Hepatocyte (in vitro differentiated cells): ENCODE measurements at regions not wholly inside any gene's neighbourhood (a gene's known extent, or its start where the extent isn't known, plus 50 kb on each side); places are given as distances from the start of the nearest gene placed in this dataset.
"Not testable (repeated sequence)": the region's sequence is repeated elsewhere in the genome, so short reads cannot be mapped to it uniquely, and the experiment has no call there.

Experiments
- DNase-seq: peaks from one replicate; pipeline ENCODE4 v3.0.0-alpha.2; 2016; ENCODE audit warnings: low spot score
- H2AFZ ChIP-seq: fragments of 200-600 bp; sonication (generic); 2 replicates; pipeline ENCODE4 v1.6.0; 2016; ENCODE audit warnings: antibody characterized with exemption, mild to moderate bottlenecking
- H3K27ac ChIP-seq: fragments of 200-600 bp; sonication (generic); 2 replicates; pipeline ENCODE4 v1.5.1; 2016; ENCODE audit warnings: mild to moderate bottlenecking
- H3K27me3 ChIP-seq: fragments of 200-600 bp; sonication (generic); 2 replicates; pipeline ENCODE4 v1.6.1; 2016
- H3K36me3 ChIP-seq: fragments of 200-600 bp; sonication (generic); replicated peaks from 2 replicates; pipeline ENCODE4 v1.5.1; 2016; ENCODE audit warnings: low read depth; ENCODE audit not compliant: insufficient read depth
- H3K4me1 ChIP-seq: fragments of 200-600 bp; sonication (generic); 2 replicates; pipeline ENCODE4 v1.5.1; 2016; ENCODE audit warnings: mild to moderate bottlenecking, moderate library complexity; ENCODE audit not compliant: insufficient read depth
- H3K4me2 ChIP-seq: fragments of 200-600 bp; sonication (generic); 2 replicates; pipeline ENCODE4 v1.6.0; 2016
- H3K4me3 ChIP-seq: fragments of 200-600 bp; sonication (generic); 2 replicates; pipeline ENCODE4 v1.5.1; 2016; ENCODE audit warnings: mild to moderate bottlenecking
- H3K79me2 ChIP-seq: fragments of 200-600 bp; sonication (generic); 2 replicates; pipeline ENCODE4 v1.6.0; 2017; ENCODE audit warnings: mild to moderate bottlenecking
- H3K9me2 ChIP-seq: fragments of 200-600 bp; sonication (generic); replicated peaks from 2 replicates; pipeline ENCODE4 v1.6.0; 2017; ENCODE audit warnings: mild to moderate bottlenecking; ENCODE audit not compliant: insufficient read depth
- H3K9me3 ChIP-seq: fragments of 200-600 bp; sonication (generic); 2 replicates; pipeline ENCODE4 v1.5.1; 2016; ENCODE audit warnings: low read depth, mild to moderate bottlenecking
- H4K20me1 ChIP-seq: fragments of 200-600 bp; sonication (generic); 2 replicates; pipeline ENCODE4 v1.6.0; 2016; ENCODE audit warnings: mild to moderate bottlenecking; ENCODE audit not compliant: insufficient read depth, poor library complexity, severe bottlenecking
- EZH2 ChIP-seq: fragments of 200-600 bp; sonication (generic); IDR thresholded peaks from 2 replicates; pipeline ENCODE4 v1.6.1; 2016; ENCODE audit warnings: antibody characterized with exemption, mild to moderate bottlenecking, borderline replicate concordance
- EZH2phosphoT487 ChIP-seq: fragments of 200-600 bp; sonication (generic); IDR thresholded peaks from one replicate; pipeline ENCODE4 v1.6.1; 2018; ENCODE audit warnings: antibody characterized with exemption, mild to moderate bottlenecking, low read depth, moderate library complexity; ENCODE audit not compliant: unreplicated experiment, severe bottlenecking
- WGBS: methylation state at CpG from one replicate; pipeline ENCODE4 v1.1.6; 2016; ENCODE audit warnings: low lambda C conversion rate; ENCODE audit errors: missing lambda C conversion rate; 5-methylcytosine and 5-hydroxymethylcytosine counted together
- TF ChIP-seq, protein P1 (sequence below): fragments of 200-600 bp; sonication (generic); IDR thresholded peaks from 2 replicates; pipeline ENCODE4 v1.5.1; 2016; ENCODE audit warnings: antibody characterized with exemption, mild to moderate bottlenecking; ENCODE audit not compliant: poor library complexity

GRCh38 chr6:26743941-26744699, 84.6 kb upstream of the ZNF322 start:
- H3K4me3 ChIP-seq, result peak overlapping the region; percentile 22
- no peaks in the 10 kb centered on the region for H3K9me3 ChIP-seq
- no peaks in the 10 kb centered on the region for H3K79me2 ChIP-seq
- H3K27ac ChIP-seq, result peak overlapping the region; percentile 18
- no peaks in the 10 kb centered on the region for H3K9me2 ChIP-seq
- H2AFZ ChIP-seq, result peak overlapping the region; percentile 65
- WGBS, result 3% methylated on average over 27 of the region's 27 CpGs
- no peaks in the 10 kb centered on the region for H3K27me3 ChIP-seq
- H3K36me3 ChIP-seq, result no peaks in the 10 kb centered on the region
- no peaks in the 10 kb centered on the region for H4K20me1 ChIP-seq
- no peaks in the 10 kb centered on the region for H3K4me1 ChIP-seq
- no peak for DNase-seq
- TF ChIP-seq EZH2, result no peak
- TF ChIP-seq, protein P1, sequence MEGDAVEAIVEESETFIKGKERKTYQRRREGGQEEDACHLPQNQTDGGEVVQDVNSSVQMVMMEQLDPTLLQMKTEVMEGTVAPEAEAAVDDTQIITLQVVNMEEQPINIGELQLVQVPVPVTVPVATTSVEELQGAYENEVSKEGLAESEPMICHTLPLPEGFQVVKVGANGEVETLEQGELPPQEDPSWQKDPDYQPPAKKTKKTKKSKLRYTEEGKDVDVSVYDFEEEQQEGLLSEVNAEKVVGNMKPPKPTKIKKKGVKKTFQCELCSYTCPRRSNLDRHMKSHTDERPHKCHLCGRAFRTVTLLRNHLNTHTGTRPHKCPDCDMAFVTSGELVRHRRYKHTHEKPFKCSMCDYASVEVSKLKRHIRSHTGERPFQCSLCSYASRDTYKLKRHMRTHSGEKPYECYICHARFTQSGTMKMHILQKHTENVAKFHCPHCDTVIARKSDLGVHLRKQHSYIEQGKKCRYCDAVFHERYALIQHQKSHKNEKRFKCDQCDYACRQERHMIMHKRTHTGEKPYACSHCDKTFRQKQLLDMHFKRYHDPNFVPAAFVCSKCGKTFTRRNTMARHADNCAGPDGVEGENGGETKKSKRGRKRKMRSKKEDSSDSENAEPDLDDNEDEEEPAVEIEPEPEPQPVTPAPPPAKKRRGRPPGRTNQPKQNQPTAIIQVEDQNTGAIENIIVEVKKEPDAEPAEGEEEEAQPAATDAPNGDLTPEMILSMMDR, result no peak
- TF ChIP-seq EZH2phosphoT487, result no peak
- peak overlapping the region; percentile 82 for H3K4me2 ChIP-seq

DNA sequence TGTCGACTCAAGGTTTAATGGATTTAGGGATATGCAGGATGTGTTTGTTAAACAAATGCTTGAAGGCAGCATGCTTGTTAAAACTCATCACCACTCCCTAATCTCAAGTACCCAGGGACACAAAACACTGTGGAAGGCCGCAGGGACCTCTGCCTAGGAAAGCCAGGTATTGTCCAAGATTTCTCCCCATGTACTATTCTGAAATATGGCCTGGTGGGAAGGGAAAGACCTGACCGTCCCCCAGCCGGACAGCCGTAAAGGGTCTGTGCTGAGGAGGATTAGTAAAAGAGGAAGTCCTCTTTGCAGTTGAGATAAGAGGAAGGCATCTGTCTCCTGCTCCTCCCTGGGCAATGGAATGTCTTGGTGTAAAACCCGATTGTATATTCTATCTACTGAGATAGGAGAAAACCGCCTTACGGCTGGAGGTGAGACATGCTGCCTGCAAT, 85.3 kb upstream of the ZNF322 start:
- not testable (repeated sequence) for H3K36me3 ChIP-seq, DNase-seq, H3K4me1 ChIP-seq, H3K79me2 ChIP-seq, H3K27me3 ChIP-seq, H3K9me3 ChIP-seq, H4K20me1 ChIP-seq, H3K27ac ChIP-seq, H3K9me2 ChIP-seq
- Histone ChIP-seq H3K4me2 (peak overlapping the region; percentile 82), H3K4me3 (peak overlapping the region; percentile 20), H2AFZ (peak overlapping the region; percentile 65)
- WGBS, result 19% methylated on average over 8 of the region's 8 CpGs

DNA sequence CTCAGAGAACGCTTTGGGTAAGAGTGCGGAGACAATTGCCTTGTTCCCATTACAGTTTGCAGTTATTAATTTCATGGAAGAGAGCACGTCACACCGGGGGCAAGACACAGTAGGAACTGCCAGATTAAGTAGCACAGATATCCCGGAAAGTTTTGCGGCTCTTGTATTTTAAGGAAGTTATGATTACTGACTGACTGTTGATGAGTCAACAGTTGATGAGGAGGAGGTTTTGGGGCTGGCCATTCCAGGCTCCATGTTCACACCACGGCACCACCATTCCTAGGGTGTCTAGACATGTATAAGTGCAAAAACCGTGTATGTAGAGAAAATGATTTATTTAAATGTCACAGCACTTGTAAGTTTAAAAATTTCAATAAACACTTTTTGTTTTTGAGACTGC, 86.4 kb upstream of the ZNF322 start:
- 93% methylated on average over 8 of the region's 8 CpGs for WGBS
- H3K27ac ChIP-seq, result not testable (repeated sequence)

DNA sequence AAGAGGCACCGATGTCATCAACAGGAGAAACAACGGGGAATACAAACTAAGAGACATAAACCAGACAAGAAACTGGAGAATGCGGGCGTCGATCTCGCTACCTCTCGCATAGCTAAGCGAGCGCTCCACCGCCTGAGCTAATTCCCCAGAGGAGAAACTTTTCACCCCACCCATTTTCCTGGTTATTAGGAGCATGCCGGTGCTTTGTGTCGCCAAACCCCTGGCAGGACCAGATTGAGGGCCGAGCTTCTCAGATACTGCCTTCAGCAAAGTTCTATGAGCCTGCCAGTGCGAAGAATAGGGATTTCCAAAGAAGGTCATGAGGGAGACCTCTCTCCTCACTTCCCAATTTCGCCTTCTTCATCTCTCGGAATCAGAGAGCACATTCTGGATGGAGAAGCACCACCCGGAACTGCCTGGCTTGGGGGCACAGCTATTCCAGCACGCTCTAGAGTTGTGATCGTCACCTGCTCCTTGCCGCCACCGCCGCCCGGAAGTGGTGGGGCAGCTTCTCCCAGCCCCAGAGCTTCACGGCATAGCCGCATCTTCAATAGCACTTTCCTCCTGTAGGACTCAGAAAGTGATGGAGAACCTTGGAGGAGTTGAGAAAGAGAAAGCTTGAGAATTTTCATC, 89.7 kb upstream of the ZNF322 start:
- H3K9me3 ChIP-seq, H3K79me2 ChIP-seq, H3K4me1 ChIP-seq, H2AFZ ChIP-seq, H3K36me3 ChIP-seq, DNase-seq, H3K27me3 ChIP-seq, H3K9me2 ChIP-seq, H3K4me3 ChIP-seq, H4K20me1 ChIP-seq, H3K4me2 ChIP-seq, H3K27ac ChIP-seq: not testable (repeated sequence)
- WGBS, result 0% methylated on average over 9 of the region's 25 CpGs

More for the DNA sequence above, 86.4 kb upstream of the ZNF322 start:
- H3K4me2 ChIP-seq, H3K9me2 ChIP-seq, H3K9me3 ChIP-seq, H3K4me3 ChIP-seq, H4K20me1 ChIP-seq, H3K27me3 ChIP-seq, H3K36me3 ChIP-seq, DNase-seq, H3K79me2 ChIP-seq, H3K4me1 ChIP-seq, H2AFZ ChIP-seq: not testable (repeated sequence)

DNA sequence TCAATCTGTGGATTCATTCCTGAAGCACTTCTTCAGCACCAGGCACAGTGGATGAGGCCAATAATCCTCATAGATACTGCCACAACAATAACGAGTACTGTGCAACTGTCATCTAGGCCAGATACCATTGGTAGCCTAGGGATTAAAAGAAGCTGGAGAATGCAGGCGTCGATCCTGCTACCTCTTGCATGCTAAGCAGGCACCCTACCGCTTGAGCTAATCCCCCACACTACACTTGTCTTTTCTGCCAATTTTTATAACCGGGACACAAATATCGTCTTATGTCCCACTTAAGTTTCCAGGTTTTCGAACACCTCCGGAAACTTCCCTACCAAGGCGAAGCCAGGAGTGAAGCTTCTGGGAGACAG, 90.2 kb upstream of the ZNF322 start:
- 9% methylated on average over 9 of the region's 9 CpGs for WGBS
- H3K4me2 ChIP-seq, H3K4me3 ChIP-seq, DNase-seq, H2AFZ ChIP-seq, H3K4me1 ChIP-seq, H3K9me3 ChIP-seq, H3K27ac ChIP-seq, H3K36me3 ChIP-seq, H3K79me2 ChIP-seq, H4K20me1 ChIP-seq, H3K27me3 ChIP-seq, H3K9me2 ChIP-seq: not testable (repeated sequence)
